WTC11 (cell line): ENCODE measurements at regions not wholly inside any gene's neighbourhood (a gene's known extent, or its start where the extent isn't known, plus 50 kb on each side); places are given as distances from the start of the nearest gene placed in this dataset.

ENCODE experiments used
- ATAC-seq: fragments of 200-7000 bp; cut with Tn5 transposase; 2 replicates; pipeline ENCODE4 v1.10.0; 2021; ENCODE audit warnings: mild to moderate bottlenecking, moderate library complexity
- CTCF ChIA-PET: fragments of 300-600 bp; sonication (Branson Sonifier 250); formaldehyde crosslinking; loops from one replicate; lab custom pipeline; 2021; ENCODE audit warnings: antibody characterized with exemption; lab: Charles Lee
- POLR2A ChIA-PET: fragments of 350-600 bp; sonication (Branson Sonifier 250); formaldehyde crosslinking; loops from one replicate; lab custom pipeline; 2021; ENCODE audit warnings: antibody characterized with exemption; lab: Charles Lee
- DNase-seq: peaks from one replicate; pipeline ENCODE4 v3.0.0; 2021; ENCODE audit warnings: low spot score
- H3K27ac Mint-ChIP-seq: 2 replicates; pipeline ENCODE4 v1.8.0; 2021; ENCODE audit warnings: mixed read lengths
- H3K27me3 Mint-ChIP-seq: 2 replicates; pipeline ENCODE4 v1.8.0; 2021; ENCODE audit warnings: low read depth, mild to moderate bottlenecking, moderate library complexity, mixed read lengths
- H3K36me3 Mint-ChIP-seq: 2 replicates; pipeline ENCODE4 v1.8.0; 2021; ENCODE audit warnings: mixed read lengths
- H3K4me1 Mint-ChIP-seq: 2 replicates; pipeline ENCODE4 v1.8.0; 2022; ENCODE audit warnings: mixed read lengths
- H3K4me3 Mint-ChIP-seq: 2 replicates; pipeline ENCODE4 v1.8.0; 2021; ENCODE audit warnings: mild to moderate bottlenecking, moderate library complexity, mixed read lengths
- H3K9me3 Mint-ChIP-seq: 2 replicates; pipeline ENCODE4 v1.8.0; 2021; ENCODE audit warnings: mixed read lengths
- ATF1 ChIP-seq: sonication (generic); formaldehyde crosslinking; IDR thresholded peaks from 2 replicates; pipeline ENCODE4 v1.8.1; 2023; ENCODE audit warnings: mild to moderate bottlenecking, moderate library complexity, missing genetic modification reagents
- ATF3 ChIP-seq: sonication (generic); formaldehyde crosslinking; conservative IDR thresholded peaks from 2 replicates; pipeline ENCODE4 v1.8.1; 2022; ENCODE audit warnings: mild to moderate bottlenecking, missing genetic modification reagents
- CREB1 ChIP-seq: sonication (generic); formaldehyde crosslinking; IDR thresholded peaks from 2 replicates; pipeline ENCODE4 v1.8.0; 2023; ENCODE audit warnings: mild to moderate bottlenecking, missing genetic modification reagents
- CREM ChIP-seq: sonication (generic); formaldehyde crosslinking; IDR thresholded peaks from 2 replicates; pipeline ENCODE4 v1.8.1; 2022; ENCODE audit warnings: mild to moderate bottlenecking, missing genetic modification reagents, moderate library complexity
- E2F1 ChIP-seq: sonication (generic); formaldehyde crosslinking; IDR thresholded peaks from 2 replicates; pipeline ENCODE4 v1.8.0; 2022; ENCODE audit warnings: mild to moderate bottlenecking, missing genetic modification reagents
- ELF4 ChIP-seq: sonication (generic); formaldehyde crosslinking; IDR thresholded peaks from 2 replicates; pipeline ENCODE4 v1.8.1; 2022; ENCODE audit warnings: low read depth, mild to moderate bottlenecking, moderate library complexity, missing genetic modification reagents
- ETV6 ChIP-seq: sonication (generic); formaldehyde crosslinking; IDR thresholded peaks from 2 replicates; pipeline ENCODE4 v1.8.1; 2022; ENCODE audit warnings: mild to moderate bottlenecking, missing genetic modification reagents
- GABPB1 ChIP-seq: sonication (generic); formaldehyde crosslinking; IDR thresholded peaks from 2 replicates; pipeline ENCODE4 v1.8.1; 2023; ENCODE audit warnings: mild to moderate bottlenecking, missing genetic modification reagents
- GTF2I ChIP-seq: fragments of 250-450 bp; sonication (Bioruptor Pico); conservative IDR thresholded peaks from 2 replicates; pipeline ENCODE4 v1.4.0; 2021; ENCODE audit warnings: mild to moderate bottlenecking
- HMGXB4 ChIP-seq: sonication (generic); formaldehyde crosslinking; IDR thresholded peaks from 2 replicates; pipeline ENCODE4 v1.8.1; 2023; ENCODE audit warnings: mild to moderate bottlenecking, moderate library complexity, missing genetic modification reagents
- JUN ChIP-seq: sonication (generic); formaldehyde crosslinking; IDR thresholded peaks from 2 replicates; pipeline ENCODE4 v1.8.0; 2023; ENCODE audit warnings: mild to moderate bottlenecking, missing genetic modification reagents
- MAX ChIP-seq: sonication (generic); formaldehyde crosslinking; IDR thresholded peaks from 2 replicates; pipeline ENCODE4 v1.8.0; 2022; ENCODE audit warnings: mild to moderate bottlenecking, missing genetic modification reagents
- NFATC4 ChIP-seq: fragments of 250-450 bp; sonication (Bioruptor Pico); IDR thresholded peaks from 2 replicates; pipeline ENCODE4 v1.9.0; 2021; ENCODE audit warnings: mild to moderate bottlenecking
- RELA ChIP-seq: sonication (generic); formaldehyde crosslinking; IDR thresholded peaks from 2 replicates; pipeline ENCODE4 v1.8.1; 2022; ENCODE audit warnings: missing genetic modification reagents, mild to moderate bottlenecking, borderline replicate concordance
- RORB ChIP-seq: fragments of 250-450 bp; sonication (Bioruptor Pico); IDR thresholded peaks from 2 replicates; pipeline ENCODE4 v1.9.0; 2021; ENCODE audit warnings: mild to moderate bottlenecking
- SOX15 ChIP-seq: fragments of 250-450 bp; sonication (Bioruptor Pico); IDR thresholded peaks from 2 replicates; pipeline ENCODE4 v1.9.0; 2021; ENCODE audit warnings: mild to moderate bottlenecking
- TEAD4 ChIP-seq: sonication (generic); formaldehyde crosslinking; IDR thresholded peaks from 2 replicates; pipeline ENCODE4 v1.8.0; 2022; ENCODE audit warnings: mild to moderate bottlenecking, missing genetic modification reagents
- TP53 ChIP-seq: sonication (generic); formaldehyde crosslinking; IDR thresholded peaks from 2 replicates; pipeline ENCODE4 v1.8.1; 2023; ENCODE audit warnings: mild to moderate bottlenecking, missing genetic modification reagents
- USF1 ChIP-seq: sonication (generic); formaldehyde crosslinking; IDR thresholded peaks from 2 replicates; pipeline ENCODE4 v1.8.0; 2022; ENCODE audit warnings: mild to moderate bottlenecking, missing genetic modification reagents
- ZNF317 ChIP-seq: sonication (generic); formaldehyde crosslinking; IDR thresholded peaks from 2 replicates; pipeline ENCODE4 v1.8.1; 2023; ENCODE audit warnings: low read depth, mild to moderate bottlenecking, moderate library complexity, missing genetic modification reagents, borderline replicate concordance
- ZNF425 ChIP-seq: fragments of 250-450 bp; sonication (Bioruptor Pico); conservative IDR thresholded peaks from 2 replicates; pipeline ENCODE4 v1.9.0; 2021; ENCODE audit warnings: mild to moderate bottlenecking

- TF ChIP-seq ATF3 (no peak), CREM (CRISPR knock-in tag) (no peak), RELA (CRISPR knock-in tag) (no peak), GABPB1 (CRISPR knock-in tag) (no peak), ATF1 (no peak), CREB1 (CRISPR knock-in tag) (no peak), TP53 (CRISPR knock-in tag) (no peak), TEAD4 (CRISPR knock-in tag) (no peak), GTF2I (CRISPR knock-in tag) (no peak), ETV6 (CRISPR knock-in tag) (no peak), USF1 (CRISPR knock-in tag) (no peak), NFATC4 (CRISPR knock-in tag) (no peak), RORB (CRISPR knock-in tag) (no peak), ELF4 (CRISPR knock-in tag) (no peak), ZNF425 (no peak), HMGXB4 (CRISPR knock-in tag) (no peak), SOX15 (no peak), MAX (CRISPR knock-in tag) (no peak)
- POLR2A ChIA-PET = no interaction called here
- DNase-seq = no peak
- peaks cover 2% of the 10 kb centered on the region for H3K9me3 Mint-ChIP-seq
- H3K4me1 Mint-ChIP-seq = peaks cover 10% of the 10 kb centered on the region
- CTCF ChIA-PET = no interaction called here
- no peak overlapping the region for H3K4me3 Mint-ChIP-seq
- 0 out of 2 replicates have a peak overlapping the region, but pooled peaks have one; percentile 27 for H3K27ac Mint-ChIP-seq
- H3K27me3 Mint-ChIP-seq = no peaks in the 10 kb centered on the region
- peaks cover 2% of the 10 kb centered on the region for H3K36me3 Mint-ChIP-seq
- no peak; the same call in 1 of the 2 replicates for ATAC-seq
Measured at GRCh38 chr12:87092421-87092820, 836.2 kb upstream of the MGAT4C start.

- no peak for ATAC-seq
- Mint-ChIP-seq H3K36me3 (no peaks in the 10 kb centered on the region), H3K4me3 (no peak overlapping the region), H3K27ac (no peak overlapping the region), H3K9me3 (no peaks in the 10 kb centered on the region), H3K27me3 (no peaks in the 10 kb centered on the region), H3K4me1 (no peaks in the 10 kb centered on the region)
- DNase-seq = no peak
- TF ChIP-seq ETV6 (CRISPR knock-in tag) (no peak), E2F1 (CRISPR knock-in tag) (no peak), JUN (CRISPR knock-in tag) (no peak), ZNF317 (no peak), HMGXB4 (CRISPR knock-in tag) (no peak)
- CTCF ChIA-PET = no interaction called here
- POLR2A ChIA-PET = no interaction called here
Measured at GRCh38 chr12:87086118-87086891, 830.1 kb upstream of the MGAT4C start.
